ENCODE measurements at regions not wholly inside any gene's neighbourhood (a gene's known extent, or its start where the extent isn't known, plus 50 kb on each side); places are given as distances from the start of the nearest gene placed in this dataset.
"Not testable (repeated sequence)": the region's sequence is repeated elsewhere in the genome, so short reads cannot be mapped to it uniquely, and the experiment has no call there.

DNA sequence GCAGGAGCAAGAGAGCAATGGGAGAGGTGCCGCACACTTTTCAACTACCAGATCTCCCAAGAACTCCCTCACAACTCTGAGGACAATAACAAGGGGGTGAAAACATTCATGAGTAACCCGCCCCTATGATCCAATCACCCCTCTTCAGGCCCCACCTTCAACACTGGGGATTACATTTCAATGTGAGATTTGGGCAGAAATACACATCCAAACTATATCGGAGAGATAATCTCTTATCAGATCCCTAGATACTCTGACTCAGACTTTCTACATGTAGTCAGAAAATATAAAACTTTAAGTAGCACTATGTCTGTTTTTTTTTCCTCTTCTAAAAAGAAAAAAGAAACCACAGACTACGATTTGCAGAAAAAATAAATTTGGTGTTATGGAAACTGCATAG lies 1595.9 kb upstream of the NUDT12 start:
- DNase-seq (ENCODE audit: extremely low read depth in 1 of 11, low read depth in 9 of 11, low spot score in 4 of 11), result no peak

DNA sequence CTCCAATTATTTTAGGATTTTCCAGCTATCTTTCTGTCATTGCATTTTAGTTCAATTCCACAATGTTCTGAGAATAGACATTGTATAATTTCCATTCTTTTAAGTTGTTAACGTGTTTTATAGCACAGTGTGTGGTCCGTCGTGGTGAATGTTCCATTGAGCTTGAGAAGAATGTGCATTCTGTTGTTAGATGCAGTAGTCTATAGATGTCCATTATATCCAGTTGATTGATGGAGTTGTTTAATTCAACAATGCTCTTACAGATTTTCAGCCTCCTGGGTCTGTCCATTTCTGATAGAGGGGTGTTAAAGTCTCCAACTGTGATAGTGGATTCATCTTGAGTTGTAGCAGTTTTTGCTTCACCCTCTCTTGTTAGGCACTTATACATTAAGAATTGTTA lies 1587.7 kb upstream of the NUDT12 start:
- DNase-seq (ENCODE audit: extremely low read depth in 1 of 11, low read depth in 9 of 11, low spot score in 4 of 11), result no peak

DNA sequence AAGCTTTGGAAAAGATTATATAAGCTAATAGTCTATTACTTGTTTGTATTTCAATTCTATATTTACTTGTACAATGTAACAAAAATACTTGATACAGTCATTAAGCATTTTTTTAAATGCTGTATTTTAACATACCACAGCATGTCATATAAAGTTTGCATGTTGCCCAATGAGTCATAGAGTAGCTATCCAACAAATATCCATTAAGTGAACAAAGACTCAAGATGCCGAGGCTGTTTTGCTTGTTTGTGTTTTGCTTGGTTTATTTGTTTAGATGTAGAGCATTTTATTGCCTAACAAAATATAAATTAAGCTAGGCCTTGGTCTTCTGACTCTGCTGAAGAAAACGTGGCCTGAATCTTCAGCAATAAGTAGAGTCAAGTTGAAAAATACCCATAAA lies 1584.3 kb upstream of the NUDT12 start:
- DNase-seq (ENCODE audit: extremely low read depth in 1 of 11, low read depth in 9 of 11, low spot score in 4 of 11), result no peak

DNA sequence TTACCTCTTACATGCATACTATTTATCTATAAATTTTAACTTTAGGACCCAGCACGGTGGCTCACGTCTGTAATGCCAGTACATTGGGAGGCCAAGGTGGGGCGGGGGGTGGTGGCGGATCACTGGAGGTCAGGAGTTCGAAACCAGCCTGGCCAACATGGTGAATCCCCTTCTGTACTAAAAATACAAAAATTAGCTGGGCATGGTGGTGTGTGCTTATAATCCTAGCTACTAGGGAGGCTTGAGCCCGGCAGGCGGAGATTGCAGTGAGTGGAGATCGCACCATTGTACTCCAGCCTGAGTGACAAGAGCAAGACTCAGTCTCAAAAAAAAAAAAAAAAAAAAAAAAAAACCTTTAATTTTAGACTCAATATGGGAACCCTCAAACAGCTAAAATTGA lies 1582.6 kb upstream of the NUDT12 start:
- no peak for DNase-seq (ENCODE audit: extremely low read depth in 1 of 11, low read depth in 9 of 11, low spot score in 4 of 11)

DNA sequence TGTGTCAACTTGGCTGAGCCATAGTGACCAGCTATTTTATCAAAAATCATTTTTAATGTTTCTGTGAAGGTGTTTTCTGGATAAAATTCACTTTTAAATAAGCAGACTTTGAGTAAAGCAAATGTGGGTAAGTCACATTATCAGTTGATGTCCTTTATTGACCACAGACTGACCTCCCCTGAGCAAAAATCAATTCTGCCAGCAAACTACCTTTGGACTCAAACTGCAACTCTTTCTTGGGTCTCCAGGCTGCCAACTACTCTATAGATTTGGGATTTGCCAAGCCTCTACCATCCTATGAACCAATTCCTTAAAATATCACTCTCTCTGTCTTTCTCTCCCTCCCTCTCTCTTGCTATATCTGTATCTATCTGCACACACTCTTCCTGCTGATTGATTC lies 1571.7 kb upstream of the NUDT12 start:
- DNase-seq (ENCODE audit: extremely low read depth in 1 of 11, low read depth in 9 of 11, low spot score in 4 of 11), result no peak

DNA sequence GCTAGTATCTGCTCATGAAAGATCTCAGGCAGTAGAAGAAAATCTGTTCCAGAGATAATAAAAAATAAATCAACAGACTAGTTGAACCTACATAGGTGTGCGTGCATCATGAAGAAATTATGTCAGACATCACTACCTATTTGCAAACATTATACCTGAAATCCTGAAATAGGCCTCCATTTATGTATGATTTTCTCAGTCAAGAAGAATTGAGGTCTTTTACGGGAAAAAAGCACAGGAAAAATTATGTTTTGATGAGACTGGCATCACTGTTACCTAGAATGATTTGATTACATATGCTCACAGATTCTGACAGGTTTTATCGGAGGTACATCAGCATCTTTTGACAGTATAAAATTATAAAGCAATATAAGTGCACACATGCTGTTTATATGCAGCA lies 1570.5 kb upstream of the NUDT12 start:
- no peak for DNase-seq (ENCODE audit: extremely low read depth in 1 of 11, low read depth in 9 of 11, low spot score in 4 of 11)

DNA sequence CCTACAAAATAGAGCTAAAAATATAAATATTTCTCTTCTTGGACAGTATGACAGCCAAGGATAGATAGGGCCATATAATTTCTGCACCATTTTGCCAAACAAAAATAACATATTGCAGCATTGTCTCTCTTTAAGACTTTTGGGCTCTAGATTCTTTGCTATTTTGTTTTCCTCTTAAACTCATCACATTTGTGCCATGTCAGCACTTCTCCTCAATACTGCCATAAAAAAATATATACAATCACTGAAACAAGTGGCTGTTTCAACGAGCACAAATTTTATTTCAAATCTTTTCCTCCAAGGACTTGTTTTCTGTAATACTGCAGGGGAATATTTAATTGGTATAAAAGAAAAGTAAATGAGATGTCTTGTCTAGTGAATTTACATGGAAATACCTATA lies 1570.0 kb upstream of the NUDT12 start:
- DNase-seq (ENCODE audit: extremely low read depth in 1 of 11, low read depth in 9 of 11, low spot score in 4 of 11), result no peak

DNA sequence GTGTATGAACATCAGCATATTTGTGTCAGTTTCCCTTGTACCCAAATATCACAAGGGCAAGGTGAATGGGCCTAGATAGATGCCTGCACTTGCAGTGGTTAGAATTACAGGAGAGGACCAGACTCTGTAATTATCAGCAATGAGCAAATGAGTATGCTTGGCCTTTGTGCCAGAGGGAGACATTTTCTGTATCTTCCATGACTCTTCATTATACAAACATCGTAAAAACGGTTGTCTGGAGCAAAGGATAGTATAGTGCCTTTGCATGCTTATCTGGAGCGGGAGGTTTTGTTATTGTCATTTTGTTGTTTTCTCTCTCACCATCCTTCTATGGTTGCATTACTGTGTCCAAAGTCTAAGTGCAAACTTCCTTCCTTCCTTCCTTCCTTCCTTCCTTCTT lies 1568.5 kb upstream of the NUDT12 start:
- DNase-seq (ENCODE audit: extremely low read depth in 1 of 11, low read depth in 9 of 11, low spot score in 4 of 11), result no peak

DNA sequence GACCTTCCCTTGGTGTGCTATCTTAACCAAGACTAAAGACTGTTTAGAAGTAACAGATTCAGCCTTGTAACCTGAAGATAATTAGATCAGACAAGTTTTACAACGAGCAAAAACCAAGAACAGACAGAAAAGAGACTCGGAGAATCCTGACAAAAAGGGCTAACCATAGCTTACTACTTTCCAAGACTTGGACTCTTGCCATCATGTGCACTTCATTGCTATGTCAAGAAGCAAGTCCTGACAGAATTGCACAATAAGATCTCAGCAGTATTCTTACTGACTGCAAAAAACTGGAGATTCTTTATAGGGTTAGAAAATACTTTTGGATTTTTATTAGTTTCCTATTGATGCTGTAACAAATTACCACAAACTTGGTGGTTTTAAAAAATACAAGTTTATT lies 1539.0 kb upstream of the NUDT12 start:
- no peak for DNase-seq (ENCODE audit: extremely low read depth in 1 of 11, low read depth in 9 of 11, low spot score in 4 of 11)

DNA sequence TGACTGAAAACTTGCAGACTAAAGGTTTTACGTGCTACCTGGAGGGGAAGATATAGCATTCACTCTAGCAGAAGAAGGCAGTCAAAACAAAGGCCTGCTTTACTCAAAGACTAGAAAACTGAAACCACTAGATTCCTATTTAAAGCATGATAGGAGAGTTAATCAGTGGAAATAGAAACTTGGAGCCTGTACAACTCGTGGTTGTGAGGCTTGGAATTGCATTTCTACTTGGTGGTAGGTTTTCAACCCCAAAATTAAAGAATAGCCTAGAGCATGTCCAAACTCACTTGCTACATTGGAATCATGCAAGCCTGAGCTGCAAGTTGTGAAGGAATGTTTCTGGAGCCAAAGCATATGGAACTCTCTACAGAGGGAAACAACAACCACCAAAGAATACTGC lies 1526.4 kb upstream of the NUDT12 start:
- DNase-seq (ENCODE audit: extremely low read depth in 1 of 11, low read depth in 9 of 11, low spot score in 4 of 11), result no peak

DNA sequence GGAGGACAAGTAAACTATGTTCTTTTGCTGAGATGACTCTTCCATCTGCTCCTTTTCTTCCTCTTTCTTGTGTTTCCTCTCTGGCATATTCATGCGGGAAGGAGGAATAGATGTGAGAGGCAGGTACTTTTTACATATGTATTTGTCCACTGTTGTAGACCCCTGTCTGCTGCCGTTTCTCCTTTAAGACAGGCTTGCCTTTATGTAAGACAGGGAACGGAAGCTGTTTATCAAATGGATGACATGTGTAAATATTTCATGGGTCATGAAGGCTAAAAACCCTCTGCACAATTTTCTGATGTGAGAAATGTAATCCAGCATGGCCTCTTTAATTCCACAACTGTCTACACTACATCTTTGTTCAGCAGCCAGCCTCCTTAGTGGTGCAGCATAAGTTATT lies 1525.5 kb upstream of the NUDT12 start:
- no peak for DNase-seq (ENCODE audit: extremely low read depth in 1 of 11, low read depth in 9 of 11, low spot score in 4 of 11)

DNA sequence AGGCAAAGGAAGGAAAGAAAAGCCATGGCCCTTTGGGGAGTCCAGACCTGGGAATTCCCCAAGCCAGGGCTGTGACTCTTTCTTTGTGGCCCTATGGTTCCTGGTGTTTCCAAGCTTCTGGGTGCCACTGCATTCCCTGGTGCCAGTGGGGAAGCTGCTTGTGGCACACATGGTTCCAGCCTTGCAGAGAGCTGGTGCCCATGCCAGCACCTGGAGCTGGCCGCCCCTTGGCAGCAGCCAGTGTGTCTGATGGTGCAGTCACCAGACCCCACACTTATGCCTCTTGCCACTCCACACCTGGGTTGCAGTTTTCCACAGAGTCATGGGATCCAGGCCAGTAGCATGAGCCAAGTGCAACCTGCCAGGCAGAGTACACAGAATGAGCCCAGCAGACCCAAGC lies 1495.3 kb upstream of the NUDT12 start:
- DNase-seq (ENCODE audit: extremely low read depth in 1 of 11, low read depth in 9 of 11, low spot score in 4 of 11), result no peak

DNA sequence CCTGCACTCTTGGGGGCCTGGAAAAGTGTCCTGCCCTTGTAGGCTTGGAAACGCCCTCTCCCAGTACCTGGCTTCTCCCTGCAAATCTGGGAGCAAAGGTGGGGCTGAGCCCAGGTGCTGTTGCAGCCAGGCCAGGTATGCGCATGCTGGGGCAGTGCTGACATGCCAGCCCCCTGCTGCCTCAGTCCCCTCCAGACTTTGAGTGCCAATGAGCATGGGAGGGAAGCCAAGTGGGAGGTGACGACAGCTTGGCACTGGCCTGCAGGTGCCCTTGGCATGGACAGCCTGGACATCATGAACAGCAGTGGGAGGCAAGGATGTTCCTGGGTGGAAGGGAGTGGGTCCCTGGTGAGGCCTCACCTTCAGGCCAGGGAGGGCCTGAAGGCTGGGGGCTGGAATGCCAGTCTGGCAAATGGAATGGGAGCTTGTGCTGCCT lies 1494.4 kb upstream of the NUDT12 start:
- DNase-seq (ENCODE audit: extremely low read depth in 1 of 11, low read depth in 9 of 11, low spot score in 4 of 11), result no peak

DNA sequence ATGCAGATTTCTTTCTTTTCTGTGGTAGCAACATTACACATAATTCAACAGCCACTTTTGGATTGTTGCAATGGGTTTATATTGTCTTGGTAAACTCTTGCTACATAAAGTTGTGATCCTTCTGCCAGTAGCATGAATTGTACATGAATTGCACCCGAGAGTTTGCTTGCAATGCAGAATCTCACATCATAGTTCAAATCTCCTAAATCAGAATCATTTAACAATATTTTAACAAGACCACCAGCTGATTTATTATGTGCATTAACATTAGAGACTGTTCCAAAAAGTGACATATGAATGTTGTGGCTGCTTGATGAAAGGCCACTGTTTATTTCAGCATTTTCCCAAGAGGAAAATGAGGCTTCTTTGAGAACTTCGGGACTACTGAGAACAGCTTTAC lies 1491.8 kb upstream of the NUDT12 start:
- DNase-seq (ENCODE audit: extremely low read depth in 1 of 11, low read depth in 9 of 11, low spot score in 4 of 11), result no peak

DNA sequence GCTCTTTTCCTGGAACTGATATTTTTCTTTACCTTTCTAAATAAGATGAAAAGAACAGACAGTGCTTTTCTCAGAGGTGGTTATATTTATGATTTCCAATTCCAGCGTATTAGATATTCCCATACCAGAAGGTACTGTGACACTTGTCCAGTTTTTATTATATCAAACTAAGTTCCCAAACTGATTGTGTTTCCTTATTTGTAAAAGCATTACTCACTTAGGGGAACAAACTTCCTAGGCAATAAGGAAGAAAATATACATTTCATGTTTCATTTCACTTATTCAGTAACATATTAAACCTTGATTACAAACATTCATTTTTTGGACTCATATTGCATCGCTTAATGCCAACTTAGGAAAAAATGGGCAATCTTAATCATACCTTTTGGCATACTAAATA lies 1480.0 kb upstream of the NUDT12 start:
- no peak for DNase-seq (ENCODE audit: extremely low read depth in 1 of 11, low read depth in 9 of 11, low spot score in 4 of 11)

DNA sequence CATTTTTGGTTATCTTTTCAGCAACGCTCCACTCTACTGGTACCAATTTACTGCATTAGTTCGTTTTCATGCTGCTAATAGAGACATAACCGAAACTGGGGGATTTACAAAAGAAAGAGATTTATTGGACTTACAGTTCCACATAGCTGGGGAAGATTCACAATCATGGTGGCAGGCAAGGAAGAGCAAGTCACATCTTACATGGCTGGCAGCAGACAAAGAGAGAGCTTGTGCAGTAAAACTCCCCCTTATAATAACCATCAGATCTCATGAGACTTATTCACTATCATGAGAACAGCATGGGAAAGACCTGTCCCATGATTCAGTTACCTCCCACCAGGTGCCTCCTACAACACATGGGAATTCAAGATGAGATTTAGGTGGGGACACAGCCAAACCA lies 1474.2 kb upstream of the NUDT12 start:
- not testable (repeated sequence) for DNase-seq (ENCODE audit: extremely low read depth in 1 of 11, low read depth in 9 of 11, low spot score in 4 of 11)

DNA sequence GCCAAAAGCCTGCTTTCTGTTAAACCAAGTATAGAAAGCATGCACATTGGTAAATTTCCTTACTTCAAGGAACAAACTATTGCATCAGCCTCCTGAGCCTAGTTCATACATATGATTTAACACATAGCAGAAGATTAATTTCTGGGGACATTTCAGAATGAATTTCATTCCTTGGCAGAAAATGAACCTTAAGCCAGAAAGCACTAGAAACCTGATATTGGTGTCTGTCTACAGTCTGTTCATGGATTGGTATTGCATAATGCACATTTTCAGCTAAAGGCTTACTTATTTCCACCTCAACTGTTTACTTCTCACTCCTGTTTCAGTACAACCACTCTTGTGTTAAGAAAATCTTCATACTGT lies 1471.8 kb upstream of the NUDT12 start:
- DNase-seq (ENCODE audit: extremely low read depth in 1 of 11, low read depth in 9 of 11, low spot score in 4 of 11), result no peak

DNA sequence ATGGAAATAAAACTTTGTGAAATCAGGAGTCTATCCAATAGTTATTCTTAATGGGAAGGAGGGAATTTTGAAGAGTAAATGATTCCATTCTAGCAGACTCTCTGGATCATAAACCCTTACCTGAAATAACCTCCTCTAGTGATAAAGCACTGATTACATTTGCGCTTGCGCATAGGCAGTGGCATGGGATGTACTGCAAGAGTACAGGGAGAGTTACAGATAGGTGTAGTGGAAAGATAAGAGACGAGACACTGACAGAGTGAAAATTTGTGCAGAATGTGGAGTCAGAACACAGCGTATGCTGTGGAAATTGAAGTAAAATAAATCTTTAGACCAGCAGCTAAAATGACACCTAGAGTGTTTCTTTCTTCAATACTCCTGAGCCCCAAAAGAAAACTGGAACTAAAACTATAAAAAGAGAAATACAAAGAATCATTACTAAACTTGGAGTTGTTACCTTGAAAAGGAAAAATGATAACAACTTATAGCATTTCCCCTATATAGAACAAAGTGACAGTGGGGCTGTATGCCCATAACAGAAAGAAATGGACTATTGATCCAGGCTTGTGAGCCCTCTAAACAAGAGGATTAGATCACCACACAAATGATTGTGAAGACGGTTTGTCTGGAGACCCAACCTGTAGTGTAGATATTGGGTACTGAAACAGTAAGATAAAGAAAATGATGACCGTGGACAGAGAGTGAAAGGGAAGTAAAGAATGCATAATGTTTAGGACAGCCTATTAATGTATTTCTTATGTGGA lies 1471.2 kb upstream of the NUDT12 start:
- peak in 1 of 11 donors; percentile 7 for DNase-seq (ENCODE audit: extremely low read depth in 1 of 11, low read depth in 9 of 11, low spot score in 4 of 11)

DNA sequence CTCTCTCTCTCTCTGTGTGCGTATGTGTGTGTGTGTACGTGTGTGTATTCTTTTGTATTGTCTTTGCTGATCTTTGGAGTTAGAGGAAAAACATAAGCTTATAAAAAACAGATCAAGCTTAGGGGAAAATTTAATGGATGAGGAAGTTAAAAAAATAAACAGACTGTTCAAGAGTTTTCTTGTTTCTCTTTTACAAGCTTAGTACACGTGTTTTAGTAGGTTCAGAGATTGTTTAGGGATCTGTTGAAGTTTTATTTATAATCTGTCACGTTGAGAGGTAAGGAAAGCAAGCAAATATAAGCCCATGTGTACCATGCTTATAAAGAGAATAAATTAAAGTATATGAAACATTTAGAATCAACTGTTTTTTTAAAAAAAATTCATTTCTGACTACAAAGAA lies 1470.3 kb upstream of the NUDT12 start:
- no peak for DNase-seq (ENCODE audit: extremely low read depth in 1 of 11, low read depth in 9 of 11, low spot score in 4 of 11)

DNA sequence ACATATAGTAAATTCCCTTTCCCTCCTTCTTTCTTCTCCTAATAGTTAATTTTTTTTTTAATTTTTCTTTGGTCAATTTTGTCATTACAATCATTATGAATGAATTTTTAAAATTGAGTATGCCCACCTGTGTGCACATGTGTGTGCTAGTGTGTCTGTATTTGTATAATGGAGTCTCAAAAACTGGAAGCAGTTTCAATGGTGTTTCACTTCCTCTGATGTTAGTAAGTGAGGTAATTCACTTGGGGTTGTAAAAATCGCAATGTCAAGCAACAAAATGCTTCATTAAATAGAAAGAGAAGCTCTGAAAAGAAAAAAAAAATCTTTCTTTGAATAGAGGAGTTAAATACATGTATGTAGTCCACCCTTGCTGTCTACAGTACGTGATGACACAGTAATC lies 1467.6 kb upstream of the NUDT12 start:
- DNase-seq (ENCODE audit: extremely low read depth in 1 of 11, low read depth in 9 of 11, low spot score in 4 of 11), result no peak

DNA sequence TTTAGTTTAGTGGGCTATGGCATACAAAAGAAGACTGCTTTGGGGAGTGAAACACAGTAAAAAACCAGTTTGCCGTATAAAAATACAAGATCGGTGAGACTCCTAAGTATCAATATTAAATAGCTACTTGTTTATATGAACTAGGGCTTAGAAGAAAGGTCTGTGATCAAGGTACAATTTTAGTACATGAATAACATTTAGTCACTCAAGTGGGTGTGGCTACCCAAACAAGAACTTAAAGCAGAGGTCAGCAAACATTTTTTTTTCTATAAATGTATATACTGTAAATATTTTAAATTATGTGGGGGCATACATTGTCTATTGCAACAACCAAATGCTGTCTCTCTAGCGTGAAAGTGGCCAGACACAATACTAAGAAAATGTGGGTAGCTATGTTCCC lies 1452.5 kb upstream of the NUDT12 start:
- no peak for DNase-seq (ENCODE audit: extremely low read depth in 1 of 11, low read depth in 9 of 11, low spot score in 4 of 11)

DNA sequence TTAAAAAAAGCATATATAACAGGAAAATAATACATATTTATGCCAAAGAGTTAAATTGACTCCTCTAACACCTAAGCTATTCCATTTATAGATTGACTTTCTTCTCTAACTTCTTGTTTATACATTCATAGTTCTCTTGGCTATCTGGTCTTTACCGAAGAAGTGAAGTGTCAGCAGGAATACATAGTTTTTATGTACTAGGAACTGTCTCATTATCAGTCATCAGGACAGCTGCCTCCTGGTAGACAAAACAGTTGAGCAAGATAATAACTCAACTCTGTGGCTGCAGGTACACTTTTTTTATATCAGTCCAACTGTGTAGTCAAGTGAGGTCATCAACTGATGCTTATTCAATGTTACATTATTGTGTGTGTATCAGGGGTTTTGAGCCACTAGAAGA lies 1436.0 kb upstream of the NUDT12 start:
- DNase-seq (ENCODE audit: extremely low read depth in 1 of 11, low read depth in 9 of 11, low spot score in 4 of 11), result no peak
